NOMO-1 treated with DMSO at 0.1 percent for 48 hours (cell line): ENCODE measurements at regions not wholly inside any gene's neighbourhood (a gene's known extent, or its start where the extent isn't known, plus 50 kb on each side); places are given as distances from the start of the nearest gene placed in this dataset.
A peak's percentile ranks its signal among the peaks of the same experiment; 100 is the strongest.

Source experiments
- DNase-seq: peaks from one replicate; lab custom pipeline; 2025; ENCODE audit not compliant: unreplicated experiment; lab: John Stamatoyannopoulos, UW

DNA sequence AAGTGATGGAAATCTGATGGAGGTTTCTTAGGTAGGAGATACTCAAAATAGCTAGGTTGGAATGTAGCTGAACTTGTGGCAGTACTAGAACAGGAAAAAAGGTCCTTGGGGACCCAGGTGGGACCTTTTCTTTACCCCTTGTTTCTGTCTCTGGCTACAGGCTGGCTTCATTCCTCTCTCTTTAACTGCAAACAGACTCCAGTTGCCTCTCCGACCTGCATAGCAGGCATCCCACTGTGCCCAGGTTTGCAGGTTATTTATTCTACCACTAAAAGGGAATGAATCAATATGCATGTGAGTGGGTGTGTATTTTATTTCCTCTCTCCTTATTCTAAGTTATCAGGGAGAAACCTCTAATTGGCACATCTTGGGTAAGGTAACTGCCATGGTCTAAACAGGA is 758.1 kb downstream of the MED13L start:
- no peak for DNase-seq

- no peak for DNase-seq
These were observed 759.6 kb downstream of the MED13L start for GRCh38 chr12:115517913-115518312.

GRCh38 chr12:115511986-115512711 is 765.3 kb downstream of the MED13L start:
- DNase-seq = no peak

DNA sequence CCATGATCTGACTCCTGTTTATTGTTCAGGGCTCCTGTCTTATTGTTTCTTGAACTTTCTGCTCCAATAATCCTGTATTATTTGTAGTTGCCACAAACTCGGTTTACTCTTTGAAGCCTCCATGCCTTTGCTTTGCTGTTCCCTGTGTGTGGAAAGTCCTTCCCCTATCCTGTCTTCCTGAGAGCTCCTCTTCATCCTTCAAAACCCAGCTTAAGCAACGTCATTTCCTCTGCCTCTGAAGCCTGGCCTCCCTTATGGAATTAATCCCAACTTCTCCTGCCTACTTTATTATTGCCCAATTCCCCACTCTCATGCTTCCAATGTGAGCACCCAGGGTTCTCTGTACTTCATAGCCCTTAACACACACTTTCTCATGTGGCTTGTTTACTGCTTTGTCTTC is 766.2 kb downstream of the MED13L start:
- no peak for DNase-seq

GRCh38 chr12:115508990-115509389 is 768.5 kb downstream of the MED13L start:
- DNase-seq = no peak

GRCh38 chr12:115507951-115508722 is 769.4 kb downstream of the MED13L start:
- no peak for DNase-seq

DNA sequence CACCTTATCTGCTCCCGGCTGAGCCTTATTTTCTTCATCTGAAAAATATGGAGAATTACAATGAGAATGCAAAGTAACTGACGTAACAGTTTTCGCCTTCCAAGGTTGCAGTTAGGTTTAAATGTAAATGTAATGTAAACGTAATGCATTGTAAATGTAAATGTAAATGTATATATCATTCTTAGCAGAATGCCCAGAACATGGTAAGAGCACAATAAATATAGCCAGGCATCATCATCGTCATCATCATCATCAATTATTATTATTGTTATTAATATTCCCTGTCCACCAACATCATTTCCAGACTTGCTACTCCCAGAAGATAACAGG is 770.0 kb downstream of the MED13L start:
- no peak for DNase-seq

GRCh38 chr12:115506822-115507559 is 770.5 kb downstream of the MED13L start:
- DNase-seq = no peak

DNA sequence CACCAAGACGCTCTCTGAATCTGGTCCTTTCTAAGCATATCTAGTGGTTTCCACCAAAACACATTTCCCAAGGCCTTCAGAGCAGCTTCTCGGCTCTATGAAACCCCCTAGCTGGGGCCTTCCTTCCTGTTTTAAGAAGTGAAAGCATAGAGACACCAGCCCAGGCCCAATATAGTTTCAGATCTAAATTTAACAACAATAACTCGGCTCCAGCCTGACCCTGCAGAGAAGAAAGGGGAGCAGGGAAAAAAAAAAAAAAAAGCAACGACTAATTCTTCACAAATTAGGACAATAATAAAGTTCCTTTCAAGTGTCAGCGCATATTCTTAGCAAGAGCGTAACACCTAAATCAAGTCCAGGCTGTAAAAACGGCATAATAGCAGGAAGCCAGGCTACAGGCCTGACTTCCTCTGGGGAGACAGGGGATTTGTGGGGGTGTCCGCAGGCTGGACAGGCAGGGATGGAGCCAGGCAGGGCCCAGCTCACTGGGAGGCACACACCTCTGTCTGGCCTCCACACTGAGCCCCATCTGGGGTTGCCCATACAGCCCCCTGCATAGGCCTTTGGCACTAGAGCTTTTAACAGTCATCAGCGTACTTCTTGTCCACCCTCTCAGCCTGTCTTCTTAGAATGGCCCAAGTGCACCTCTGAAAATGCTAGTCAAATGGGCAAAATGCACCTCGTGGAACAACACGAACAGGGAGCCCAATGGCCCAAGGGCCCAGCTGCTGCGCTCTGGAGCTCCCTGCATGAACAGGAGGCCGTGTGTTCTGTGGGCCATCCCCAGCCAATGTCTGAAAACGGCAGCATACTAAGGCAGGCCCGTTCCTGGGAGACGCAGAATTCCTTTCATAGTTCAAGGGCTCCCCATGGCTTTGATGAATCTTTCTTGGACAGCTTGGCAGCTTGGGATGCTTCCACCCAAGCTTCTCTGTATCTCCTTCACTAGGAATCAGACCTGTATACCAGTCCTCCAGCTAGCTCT is 772.9 kb downstream of the MED13L start:
- DNase-seq = peak; percentile 85

- no peak for DNase-seq
These were observed 776.6 kb downstream of the MED13L start for GRCh38 chr12:115500872-115501271.

DNA sequence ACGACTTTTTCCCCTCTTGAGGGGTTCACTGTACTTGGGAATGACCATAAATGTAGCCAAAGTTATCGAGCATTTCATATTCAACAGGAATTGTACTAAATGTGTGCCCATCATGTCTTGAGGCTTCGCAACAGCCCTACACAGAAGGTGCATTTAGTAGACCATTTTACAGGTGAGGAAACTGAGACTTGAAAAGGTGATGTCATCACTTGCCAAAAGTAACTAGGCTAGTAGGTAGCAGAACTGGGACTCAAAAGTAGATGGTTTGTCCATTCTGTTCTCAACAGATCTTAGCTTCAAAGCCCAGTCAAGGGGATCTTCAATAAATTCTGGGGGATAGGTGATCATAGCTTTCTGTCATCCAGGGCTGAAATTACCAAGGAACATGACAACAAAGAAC is 782.2 kb downstream of the MED13L start:
- DNase-seq = no peak

GRCh38 chr12:115492553-115492952 is 784.9 kb downstream of the MED13L start:
- no peak for DNase-seq

- DNase-seq = no peak
These were observed 785.8 kb downstream of the MED13L start for GRCh38 chr12:115491511-115492250.

DNA sequence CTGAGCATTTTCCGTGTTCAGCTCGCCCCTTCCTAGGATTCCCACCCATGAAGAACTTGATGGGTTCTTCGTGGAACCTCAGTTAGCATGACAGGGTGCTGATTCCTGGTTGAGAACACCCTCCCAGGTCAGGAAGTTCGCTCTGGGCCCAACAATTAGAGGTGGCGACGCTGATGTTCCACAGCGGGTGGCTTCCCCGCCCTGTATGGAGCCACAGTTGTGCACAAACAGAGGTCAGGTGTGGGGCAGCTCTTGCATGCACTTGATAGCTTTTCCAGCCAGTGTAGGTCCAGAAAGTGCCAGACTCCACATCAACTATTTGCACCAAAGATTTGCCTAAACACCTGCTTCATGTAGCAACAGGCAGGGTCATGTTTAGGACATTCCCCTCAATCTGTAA is 788.2 kb downstream of the MED13L start:
- DNase-seq = no peak

DNA sequence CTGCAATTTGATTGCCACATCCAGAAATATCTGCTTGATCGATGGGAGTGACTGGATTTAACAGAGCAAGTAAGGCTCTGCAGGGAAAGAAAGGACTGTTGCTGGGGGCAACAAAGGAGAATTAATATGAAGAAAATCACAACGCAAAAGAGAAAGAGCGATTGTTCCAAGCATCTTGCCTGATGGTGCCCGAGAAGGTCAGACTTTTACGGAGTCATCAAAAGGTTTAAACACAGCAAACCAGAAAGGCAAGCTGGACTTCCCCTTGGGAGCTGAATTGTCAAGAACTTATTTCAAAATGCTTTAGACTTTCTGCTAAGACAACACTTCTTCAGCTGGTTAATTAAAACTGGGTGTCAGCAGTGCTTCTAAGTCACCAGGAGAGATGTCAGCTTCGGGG is 791.5 kb downstream of the MED13L start:
- DNase-seq = no peak

GRCh38 chr12:115485503-115485902 is 792.0 kb downstream of the MED13L start:
- DNase-seq = no peak

- no peak for DNase-seq
These were observed 794.5 kb downstream of the MED13L start for GRCh38 chr12:115482943-115483342.

GRCh38 chr12:115481141-115481540 is 796.4 kb downstream of the MED13L start:
- no peak for DNase-seq

- DNase-seq = no peak
These were observed 794.5 kb upstream of the TBX3 start for GRCh38 chr12:115478505-115478904.
